Smooth muscle cell (in vitro differentiated cells): ENCODE measurements at regions not wholly inside any gene's neighbourhood (a gene's known extent, or its start where the extent isn't known, plus 50 kb on each side); places are given as distances from the start of the nearest gene placed in this dataset.

Source experiments
- DNase-seq: peaks from one replicate; lab custom pipeline; 2025; ENCODE audit not compliant: unreplicated experiment; lab: John Stamatoyannopoulos, UW
- H2AFZ ChIP-seq: fragments of 200-600 bp; sonication (generic); 2 replicates; pipeline ENCODE4 v1.6.0; 2016; ENCODE audit warnings: antibody characterized with exemption, low read depth, mild to moderate bottlenecking
- H3F3A ChIP-seq: fragments of 200-600 bp; sonication (generic); 2 replicates; pipeline ENCODE4 v1.6.0; 2017; ENCODE audit warnings: antibody characterized with exemption, low read depth
- H3K27ac ChIP-seq: fragments of 200-600 bp; sonication (generic); 2 replicates; pipeline ENCODE4 v1.5.1; 2016; ENCODE audit warnings: low read depth, mild to moderate bottlenecking
- H3K27me3 ChIP-seq: fragments of 200-600 bp; sonication (generic); 2 replicates; pipeline ENCODE4 v1.6.1; 2016; ENCODE audit warnings: low read depth, mild to moderate bottlenecking
- H3K36me3 ChIP-seq: fragments of 200-600 bp; sonication (generic); 2 replicates; pipeline ENCODE4 v1.5.1; 2016; ENCODE audit warnings: low read depth
- H3K4me1 ChIP-seq: fragments of 200-600 bp; sonication (generic); 2 replicates; pipeline ENCODE4 v1.5.1; 2016; ENCODE audit warnings: low read depth
- H3K4me2 ChIP-seq: fragments of 200-600 bp; sonication (generic); 2 replicates; pipeline ENCODE4 v1.6.0; 2016; ENCODE audit warnings: mild to moderate bottlenecking
- H3K4me3 ChIP-seq: fragments of 200-600 bp; sonication (generic); 2 replicates; pipeline ENCODE4 v1.5.1; 2016; ENCODE audit warnings: mild to moderate bottlenecking
- H3K79me2 ChIP-seq: fragments of 200-600 bp; sonication (generic); 2 replicates; pipeline ENCODE4 v1.6.0; 2016; ENCODE audit warnings: low read depth, mild to moderate bottlenecking
- H3K9ac ChIP-seq: fragments of 200-600 bp; sonication (generic); 2 replicates; pipeline ENCODE4 v1.6.0; 2016; ENCODE audit warnings: low read depth
- H3K9me3 ChIP-seq: fragments of 200-600 bp; sonication (generic); replicated peaks from 2 replicates; pipeline ENCODE4 v1.5.1; 2016; ENCODE audit warnings: low read depth
- H4K20me1 ChIP-seq: fragments of 200-600 bp; sonication (generic); 2 replicates; pipeline ENCODE4 v1.6.0; 2016; ENCODE audit warnings: low read depth
- CTCF ChIP-seq: fragments of 200-600 bp; sonication (generic); IDR thresholded peaks from 2 replicates; pipeline ENCODE4 v1.5.1; 2017; ENCODE audit warnings: borderline replicate concordance, mild to moderate bottlenecking, antibody characterized with exemption; ENCODE audit not compliant: insufficient read depth, poor library complexity, severe bottlenecking
- WGBS: methylation state at CpG from one replicate; pipeline ENCODE4 v1.1.7; 2016; ENCODE audit warnings: low lambda C conversion rate; 5-methylcytosine and 5-hydroxymethylcytosine counted together

GRCh38 chr14:30330033-30330432 is 228.9 kb upstream of the G2E3 start:
- Histone ChIP-seq H3K79me2 (no peaks in the 10 kb centered on the region), H3K36me3 (no peaks in the 10 kb centered on the region), H3K9ac (no peak overlapping the region), H2AFZ (no peak overlapping the region), H3K27me3 (no peaks in the 10 kb centered on the region), H4K20me1 (no peaks in the 10 kb centered on the region), H3K9me3 (no peaks in the 10 kb centered on the region), H3K27ac (no peak overlapping the region), H3F3A (no peaks in the 10 kb centered on the region), H3K4me1 (no peaks in the 10 kb centered on the region), H3K4me2 (no peak overlapping the region), H3K4me3 (no peak overlapping the region)
- WGBS: 95% methylated on average over 6 of the region's 6 CpGs
- no peak for TF ChIP-seq CTCF
- DNase-seq: no peak

- peak; percentile 34 for TF ChIP-seq CTCF
- DNase-seq: no peak
These were observed 228.5 kb upstream of the G2E3 start for GRCh38 chr14:30330445-30330844.

DNA sequence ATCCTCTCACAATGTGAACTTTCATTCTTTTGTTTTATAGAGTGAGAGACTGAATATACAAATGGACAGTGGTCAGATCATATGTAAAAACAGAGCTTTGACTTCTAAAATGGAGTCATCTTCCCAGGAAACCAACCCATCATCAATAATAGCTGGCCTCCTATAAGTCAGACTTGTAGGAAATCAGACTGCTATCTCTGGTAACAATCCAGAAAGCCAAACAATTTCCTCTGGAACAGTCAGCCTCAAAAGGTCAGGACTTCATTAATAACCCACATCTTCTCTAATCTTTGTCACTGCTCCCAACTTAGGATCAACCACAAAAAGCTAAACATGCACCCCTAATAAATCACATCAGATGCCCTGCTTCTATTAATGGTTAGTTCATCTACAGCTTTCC is 227.9 kb upstream of the G2E3 start:
- no peak for DNase-seq
- H3K27ac ChIP-seq: no peak overlapping the region
- no peaks in the 10 kb centered on the region for H3K79me2 ChIP-seq
- H3K9me3 ChIP-seq: no peaks in the 10 kb centered on the region
- no peak for TF ChIP-seq CTCF
- H3K4me3 ChIP-seq: no peak overlapping the region
- H3K9ac ChIP-seq: no peak overlapping the region
- H3K36me3 ChIP-seq: no peaks in the 10 kb centered on the region
- H4K20me1 ChIP-seq: no peaks in the 10 kb centered on the region
- H3K4me1 ChIP-seq: no peaks in the 10 kb centered on the region
- no peaks in the 10 kb centered on the region for H3K27me3 ChIP-seq
- no peaks in the 10 kb centered on the region for H3F3A ChIP-seq
- no peak overlapping the region for H2AFZ ChIP-seq
- no peak overlapping the region for H3K4me2 ChIP-seq

More at GRCh38 chr14:30330445-30330844, 228.5 kb upstream of the G2E3 start:
- no peak overlapping the region for H3K4me2 ChIP-seq
- no peak overlapping the region for H3K4me3 ChIP-seq
- H4K20me1 ChIP-seq: no peaks in the 10 kb centered on the region
- H3K4me1 ChIP-seq: no peaks in the 10 kb centered on the region
- H2AFZ ChIP-seq: no peak overlapping the region
- H3K36me3 ChIP-seq: no peaks in the 10 kb centered on the region
- H3K27me3 ChIP-seq: no peaks in the 10 kb centered on the region
- no peak overlapping the region for H3K9ac ChIP-seq
- no peak overlapping the region for H3K27ac ChIP-seq
- H3K79me2 ChIP-seq: no peaks in the 10 kb centered on the region
- H3K9me3 ChIP-seq: no peaks in the 10 kb centered on the region
- H3F3A ChIP-seq: no peaks in the 10 kb centered on the region

- no peaks in the 10 kb centered on the region for H3K4me1 ChIP-seq
- H3K27me3 ChIP-seq: no peaks in the 10 kb centered on the region
- no peak overlapping the region for H2AFZ ChIP-seq
- TF ChIP-seq CTCF: no peak
- H3K9me3 ChIP-seq: no peaks in the 10 kb centered on the region
- H3K4me3 ChIP-seq: no peak overlapping the region
- H3K27ac ChIP-seq: no peak overlapping the region
- H3K9ac ChIP-seq: no peak overlapping the region
- H3K36me3 ChIP-seq: no peaks in the 10 kb centered on the region
- DNase-seq: no peak
- no peaks in the 10 kb centered on the region for H3F3A ChIP-seq
- no peaks in the 10 kb centered on the region for H4K20me1 ChIP-seq
- H3K4me2 ChIP-seq: no peak overlapping the region
- no peaks in the 10 kb centered on the region for H3K79me2 ChIP-seq
These were observed 226.6 kb upstream of the G2E3 start for GRCh38 chr14:30332374-30332773.
